ENCODE measurements at regions not wholly inside any gene's neighbourhood (a gene's known extent, or its start where the extent isn't known, plus 50 kb on each side); places are given as distances from the start of the nearest gene placed in this dataset.

- CTCF ChIA-PET = no interaction called here
- H3K4me1 Mint-ChIP-seq (ENCODE audit: low read depth, unreplicated experiment) = no peaks in the 10 kb centered on the region
- no TSS peak for BruUV-seq (replicated peaks)
- no peak overlapping the region for H3K27ac Mint-ChIP-seq (ENCODE audit: unreplicated experiment)
- H3K36me3 Mint-ChIP-seq (ENCODE audit: insufficient read depth, unreplicated experiment) = no peaks in the 10 kb centered on the region
- H3K4me3 Mint-ChIP-seq (ENCODE audit: low read depth, unreplicated experiment) = no peak overlapping the region
- no peak for TF ChIP-seq CTCF (IDR thresholded peaks at IDR 0.05; ENCODE audit: unreplicated experiment)
- H3K27me3 Mint-ChIP-seq (ENCODE audit: unreplicated experiment) = no peaks in the 10 kb centered on the region
- peaks cover 4% of the 10 kb centered on the region for H3K9me3 Mint-ChIP-seq (ENCODE audit: low read depth, unreplicated experiment)
- intact Hi-C loops (cut with micrococcal nuclease; ENCODE audit: unreplicated experiment) = no loop called here
- DNase-seq = no peak
These were observed 594.9 kb downstream of the TECRL start for GRCh38 chr4:63814171-63814964.

- BruUV-seq (replicated peaks) = no TSS peak
- intact Hi-C loops (cut with micrococcal nuclease; ENCODE audit: unreplicated experiment) = no loop called here
- no peak for DNase-seq
- no peak overlapping the region for H3K27ac Mint-ChIP-seq (ENCODE audit: unreplicated experiment)
- H3K9me3 Mint-ChIP-seq (ENCODE audit: low read depth, unreplicated experiment) = peaks cover 2% of the 10 kb centered on the region
- no peaks in the 10 kb centered on the region for H3K36me3 Mint-ChIP-seq (ENCODE audit: insufficient read depth, unreplicated experiment)
- no peak overlapping the region for H3K4me3 Mint-ChIP-seq (ENCODE audit: low read depth, unreplicated experiment)
- no peaks in the 10 kb centered on the region for H3K4me1 Mint-ChIP-seq (ENCODE audit: low read depth, unreplicated experiment)
- no peaks in the 10 kb centered on the region for H3K27me3 Mint-ChIP-seq (ENCODE audit: unreplicated experiment)
- no peak for TF ChIP-seq CTCF (IDR thresholded peaks at IDR 0.05; ENCODE audit: unreplicated experiment)
- CTCF ChIA-PET = no interaction called here
These were observed 610.1 kb downstream of the TECRL start for GRCh38 chr4:63799166-63799565.

- H3K36me3 Mint-ChIP-seq (ENCODE audit: insufficient read depth, unreplicated experiment) = no peaks in the 10 kb centered on the region
- H3K4me3 Mint-ChIP-seq (ENCODE audit: low read depth, unreplicated experiment) = no peak overlapping the region
- CTCF ChIA-PET = no interaction called here
- H3K9me3 Mint-ChIP-seq (ENCODE audit: low read depth, unreplicated experiment) = peaks cover 8% of the 10 kb centered on the region
- H3K4me1 Mint-ChIP-seq (ENCODE audit: low read depth, unreplicated experiment) = no peaks in the 10 kb centered on the region
- DNase-seq = no peak
- H3K27ac Mint-ChIP-seq (ENCODE audit: unreplicated experiment) = no peak overlapping the region
- no TSS peak for BruUV-seq (replicated peaks)
- TF ChIP-seq CTCF (IDR thresholded peaks at IDR 0.05; ENCODE audit: unreplicated experiment) = no peak
- H3K27me3 Mint-ChIP-seq (ENCODE audit: unreplicated experiment) = no peaks in the 10 kb centered on the region
- intact Hi-C loops (cut with micrococcal nuclease; ENCODE audit: unreplicated experiment) = no loop called here
These were observed 613.9 kb downstream of the TECRL start for GRCh38 chr4:63795301-63795700.

- H3K9me3 Mint-ChIP-seq (ENCODE audit: low read depth, unreplicated experiment) = peaks cover 6% of the 10 kb centered on the region
These were observed 618.9 kb downstream of the TECRL start for GRCh38 chr4:63790377-63790776.

More at GRCh38 chr4:63790377-63790776, 618.9 kb downstream of the TECRL start:
- no peaks in the 10 kb centered on the region for H3K27me3 Mint-ChIP-seq (ENCODE audit: unreplicated experiment)
- no peaks in the 10 kb centered on the region for H3K36me3 Mint-ChIP-seq (ENCODE audit: insufficient read depth, unreplicated experiment)
- intact Hi-C loops (cut with micrococcal nuclease; ENCODE audit: unreplicated experiment) = no loop called here
- no peak overlapping the region for H3K27ac Mint-ChIP-seq (ENCODE audit: unreplicated experiment)
- BruUV-seq (replicated peaks) = no TSS peak
- no peak for TF ChIP-seq CTCF (IDR thresholded peaks at IDR 0.05; ENCODE audit: unreplicated experiment)
- no peak overlapping the region for H3K4me3 Mint-ChIP-seq (ENCODE audit: low read depth, unreplicated experiment)
- CTCF ChIA-PET = no interaction called here
- no peak for DNase-seq
- no peaks in the 10 kb centered on the region for H3K4me1 Mint-ChIP-seq (ENCODE audit: low read depth, unreplicated experiment)
